Left renal pelvis (tissue), 4 donors: ENCODE measurements at regions not wholly inside any gene's neighbourhood (a gene's known extent, or its start where the extent isn't known, plus 50 kb on each side); places are given as distances from the start of the nearest gene placed in this dataset.

ENCODE experiments used
- DNase-seq, 4 donors: peaks; one replicate each; pipeline ENCODE4 v3.0.0-alpha.2; 2013; ENCODE audit warnings: low read depth in 4 of 4, low spot score in 3 of 4

GRCh38 chr12:114774699-114775098, 90.7 kb upstream of the TBX3 start:
- DNase-seq: no peak

- DNase-seq: no peak
These were observed 90.2 kb upstream of the TBX3 start for GRCh38 chr12:114774197-114774596.

- DNase-seq: no peak
These were observed 86.3 kb upstream of the TBX3 start for GRCh38 chr12:114770323-114770722.

- DNase-seq: no peak
These were observed 85.7 kb upstream of the TBX3 start for GRCh38 chr12:114769634-114770033.

GRCh38 chr12:114767906-114768722, 84.1 kb upstream of the TBX3 start:
- peak in 2 of 4 donors; percentile 68 for DNase-seq

GRCh38 chr12:114767084-114767760, 83.2 kb upstream of the TBX3 start:
- no peak for DNase-seq

- no peak for DNase-seq
These were observed 82.2 kb upstream of the TBX3 start for GRCh38 chr12:114765960-114766691.

- no peak for DNase-seq
These were observed 80.5 kb upstream of the TBX3 start for GRCh38 chr12:114764510-114764909.

GRCh38 chr12:114762490-114763110, 78.6 kb upstream of the TBX3 start:
- DNase-seq: peak in 1 of 4 donors; percentile 23

GRCh38 chr12:114760151-114760877, 76.3 kb upstream of the TBX3 start:
- no peak for DNase-seq

GRCh38 chr12:114759635-114760034, 75.7 kb upstream of the TBX3 start:
- DNase-seq: no peak

- DNase-seq: no peak
These were observed 73.8 kb upstream of the TBX3 start for GRCh38 chr12:114757684-114758325.

GRCh38 chr12:114752217-114752616, 68.2 kb upstream of the TBX3 start:
- DNase-seq: peak in 1 of 4 donors; percentile 46

- no peak for DNase-seq
These were observed 67.7 kb upstream of the TBX3 start for GRCh38 chr12:114751712-114752111.

GRCh38 chr12:114750917-114751316, 66.9 kb upstream of the TBX3 start:
- no peak for DNase-seq

- DNase-seq: no peak
These were observed 65.1 kb upstream of the TBX3 start for GRCh38 chr12:114749065-114749464.

- DNase-seq: no peak
These were observed 63.3 kb upstream of the TBX3 start for GRCh38 chr12:114747012-114747858.

- no peak for DNase-seq
These were observed 62.5 kb upstream of the TBX3 start for GRCh38 chr12:114746297-114747011.
